ENCODE measurements at regions not wholly inside any gene's neighbourhood (a gene's known extent, or its start where the extent isn't known, plus 50 kb on each side); places are given as distances from the start of the nearest gene placed in this dataset.
"Not testable (repeated sequence)": the region's sequence is repeated elsewhere in the genome, so short reads cannot be mapped to it uniquely, and the experiment has no call there.

DNA sequence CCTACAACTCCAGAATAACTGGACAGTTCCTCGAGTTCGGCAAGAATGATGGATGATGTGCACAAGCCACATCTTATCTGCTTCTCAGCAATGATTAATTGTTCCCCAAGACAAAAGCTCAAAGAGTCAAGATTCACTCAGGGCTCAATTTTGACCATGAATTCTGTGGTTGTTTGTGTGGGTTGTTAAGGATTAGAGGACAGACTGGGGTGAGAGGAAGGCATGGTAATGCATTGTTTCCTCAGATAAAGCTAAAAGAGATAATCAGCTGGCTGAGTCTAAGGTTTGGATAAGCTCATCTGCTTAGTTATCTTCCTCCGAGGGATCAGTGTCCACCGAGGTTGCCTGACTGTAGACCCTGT, 161.0 kb downstream of the CPEB2 start:
- no peak for DNase-seq

DNA sequence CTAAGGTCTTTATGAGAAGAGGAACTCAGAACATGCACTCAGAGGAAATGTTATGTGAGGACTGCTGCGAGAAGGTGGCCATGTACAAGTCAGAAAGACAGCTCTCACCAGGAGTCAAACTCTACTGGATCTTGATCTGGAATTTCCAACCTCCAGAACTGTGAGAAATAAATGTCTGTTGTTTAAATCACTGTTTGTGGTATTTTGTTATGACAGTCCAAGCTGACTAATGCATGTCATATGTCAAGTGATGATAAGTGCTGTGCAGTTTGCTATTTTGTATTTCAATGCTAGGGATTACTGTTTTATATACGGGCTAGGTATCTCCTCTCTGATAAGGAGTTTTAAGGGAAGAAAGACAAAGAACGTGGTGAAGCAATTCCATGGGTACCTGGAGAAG, 162.3 kb downstream of the CPEB2 start:
- no peak for DNase-seq

DNA sequence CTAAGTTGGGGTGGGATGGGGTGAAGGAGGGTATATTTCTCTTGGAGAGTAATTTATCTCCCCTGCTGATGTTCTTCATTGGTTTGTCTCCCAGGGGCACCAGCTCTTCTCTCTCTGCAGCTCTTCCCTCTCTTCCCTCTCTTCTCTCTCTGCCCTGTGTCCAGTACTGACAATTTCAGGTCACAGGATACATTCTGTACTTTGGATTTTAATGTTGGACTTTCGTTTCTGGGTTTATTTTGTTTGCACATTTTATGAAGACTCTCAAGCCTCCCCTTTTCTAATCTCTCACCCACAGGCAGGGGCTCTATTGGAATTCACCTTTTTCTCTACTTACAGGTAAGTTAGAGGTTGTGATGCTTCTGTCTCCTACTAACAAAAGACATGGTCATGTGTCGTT, 165.5 kb downstream of the CPEB2 start:
- DNase-seq = no peak

DNA sequence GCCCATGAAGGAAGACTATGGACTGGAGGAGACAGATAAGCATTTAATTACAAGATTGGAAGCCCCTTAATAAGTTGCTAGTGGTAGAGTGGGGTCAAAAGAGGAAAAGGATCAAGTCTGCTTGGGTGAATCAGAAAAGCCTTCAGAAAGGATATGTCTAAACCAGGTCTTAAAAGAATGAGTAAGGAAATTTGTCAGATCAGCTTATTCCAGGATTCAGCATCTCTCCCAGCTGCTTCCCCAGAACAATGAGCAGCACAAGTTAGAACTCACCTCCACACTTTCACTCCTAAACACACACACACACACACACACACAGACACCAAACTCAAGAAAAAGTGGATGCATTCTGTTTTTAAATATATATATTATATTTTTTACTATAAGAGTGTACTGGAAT, 166.5 kb downstream of the CPEB2 start:
- no peak for DNase-seq

DNA sequence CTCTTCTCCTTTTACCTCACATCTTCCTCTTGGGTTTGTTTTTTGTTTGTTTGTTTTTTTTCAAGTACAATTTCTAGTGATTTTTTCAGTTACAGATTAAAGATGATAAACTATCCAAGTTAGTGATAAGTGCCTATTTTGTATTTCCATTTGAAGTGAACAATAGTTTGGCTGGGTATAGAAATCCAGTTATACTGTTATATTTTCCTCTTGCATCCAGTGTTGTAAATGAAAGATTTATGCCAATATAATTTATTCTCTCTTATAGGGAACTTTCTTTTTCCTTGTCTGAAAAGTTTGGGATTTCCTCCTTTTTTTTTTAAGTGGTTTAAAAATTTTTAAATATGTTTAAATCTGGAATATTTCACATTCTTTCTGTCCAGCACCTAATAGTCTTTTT, 169.4 kb downstream of the CPEB2 start:
- no peak for DNase-seq

DNA sequence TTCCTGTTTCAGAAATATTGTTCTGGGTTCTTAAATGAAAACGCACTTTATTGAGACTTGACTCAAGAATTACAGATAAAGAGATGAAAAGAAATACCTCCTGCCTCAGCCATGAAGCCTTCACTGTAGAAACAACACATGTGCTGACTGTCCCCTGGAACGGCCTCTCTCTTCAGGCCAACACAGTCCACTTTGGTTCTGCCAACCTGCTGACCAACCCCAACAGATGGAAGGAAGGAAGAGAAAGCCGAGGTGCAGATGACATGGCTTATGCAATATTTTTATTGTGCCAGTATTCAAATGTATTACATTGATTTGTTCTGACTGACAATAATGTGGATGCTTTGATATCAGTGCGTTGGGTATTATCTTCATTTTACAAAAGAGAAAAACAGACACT, 171.0 kb downstream of the CPEB2 start:
- DNase-seq = no peak

DNA sequence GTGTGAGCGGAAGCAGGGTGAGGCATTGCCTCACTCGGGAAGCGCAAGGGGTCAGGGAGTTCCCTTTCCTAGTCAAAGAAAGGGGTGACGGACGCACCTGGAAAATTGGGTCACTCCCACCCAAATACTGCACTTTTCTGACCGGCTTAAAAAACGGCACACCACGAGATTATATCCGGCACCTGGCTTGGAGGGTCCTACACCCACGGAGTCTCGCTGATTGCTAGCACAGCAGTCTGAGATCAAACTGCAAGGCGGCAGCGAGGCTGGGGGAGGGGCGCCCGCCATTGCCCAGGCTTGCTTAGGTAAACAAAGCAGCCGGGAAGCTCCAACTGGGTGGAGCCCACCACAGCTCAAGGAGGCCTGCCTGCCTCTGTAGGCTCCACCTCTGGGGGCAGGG, 171.9 kb downstream of the CPEB2 start:
- DNase-seq = not testable (repeated sequence)

DNA sequence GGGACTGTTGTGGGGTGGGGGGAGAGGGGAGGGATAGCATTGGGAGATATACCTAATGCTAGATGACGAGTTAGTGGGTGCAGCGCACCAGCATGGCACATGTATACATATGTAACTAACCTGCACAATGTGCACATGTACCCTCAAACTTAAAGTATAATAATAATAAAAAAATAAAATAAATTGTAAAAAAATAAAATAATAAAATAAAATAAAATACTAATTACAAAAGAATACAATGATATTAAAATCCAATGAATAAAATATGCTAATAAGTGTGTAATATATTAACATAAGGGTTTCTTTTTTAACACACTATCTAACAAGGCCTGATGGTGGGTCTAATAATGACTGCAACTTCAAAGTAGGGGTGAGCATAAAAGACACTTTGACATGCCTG, 177.6 kb downstream of the CPEB2 start:
- DNase-seq = not testable (repeated sequence)

DNA sequence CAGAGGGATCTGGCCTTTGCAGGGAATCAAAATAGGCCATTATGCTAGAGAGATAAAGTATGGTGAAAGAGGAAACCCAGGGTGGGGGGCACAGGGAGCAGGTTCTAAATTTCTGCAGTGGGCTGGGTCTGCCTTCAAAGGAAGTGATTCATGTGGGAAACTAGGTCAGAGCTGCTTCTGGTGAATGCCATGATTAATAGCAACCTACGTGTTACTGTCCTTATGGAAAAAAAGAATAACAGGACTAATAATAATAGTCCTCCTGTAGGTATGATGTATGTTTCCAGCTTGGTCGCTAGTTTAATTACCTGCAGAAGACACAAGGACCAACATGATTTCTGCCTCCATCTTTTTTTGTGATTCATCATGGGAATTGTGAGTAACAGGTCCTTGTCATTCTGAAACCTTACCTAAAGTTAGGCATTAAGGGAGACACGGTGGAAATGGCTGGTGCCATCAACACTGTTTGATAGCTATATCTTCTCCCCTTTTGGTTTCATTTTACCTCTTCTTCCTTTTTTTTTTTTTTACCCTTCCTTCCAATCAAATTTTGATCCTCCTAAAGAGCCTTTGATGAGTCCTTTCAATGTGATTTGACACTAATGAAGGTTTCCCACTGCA, 180.4 kb downstream of the CPEB2 start:
- peak in 1 of 5 donors; percentile 19 for DNase-seq

DNA sequence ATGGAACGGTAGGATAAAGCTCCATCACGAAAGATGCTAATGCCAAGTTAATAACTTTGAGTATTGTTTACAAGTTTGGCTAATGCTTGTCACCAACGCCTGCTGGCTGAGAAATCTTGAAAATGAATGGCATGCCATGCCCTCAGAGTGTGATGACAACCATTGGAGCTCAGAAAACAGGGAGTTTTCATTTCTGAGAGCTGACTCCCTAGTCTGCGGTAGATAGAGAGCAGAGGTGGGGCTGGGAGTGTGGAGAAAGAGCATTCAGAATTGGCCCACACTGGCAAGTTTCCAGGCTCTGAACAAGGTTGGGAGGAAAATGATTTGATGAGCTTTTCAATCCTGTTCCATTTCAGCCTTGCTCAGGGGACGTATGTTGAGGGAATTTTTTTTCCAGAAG, 183.9 kb downstream of the CPEB2 start:
- no peak for DNase-seq

DNA sequence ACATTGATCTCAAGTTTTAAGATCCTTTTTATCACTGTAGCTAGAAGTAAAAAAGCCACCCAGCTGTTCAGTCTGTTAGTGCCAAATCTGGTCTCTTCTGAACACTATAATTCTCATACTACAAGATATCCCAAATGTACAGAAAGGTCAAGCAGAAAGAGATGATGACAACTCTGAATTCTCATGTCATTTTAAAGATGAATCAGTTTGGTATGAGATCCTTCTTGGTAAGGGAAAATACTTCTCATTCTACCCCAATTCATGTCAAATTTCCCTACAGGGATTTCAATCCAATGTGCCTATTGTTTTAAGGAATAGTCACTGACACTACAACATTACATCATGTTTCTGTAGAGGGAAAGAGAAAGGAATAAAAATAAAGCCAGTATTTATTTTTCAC, 184.5 kb downstream of the CPEB2 start:
- no peak for DNase-seq

DNA sequence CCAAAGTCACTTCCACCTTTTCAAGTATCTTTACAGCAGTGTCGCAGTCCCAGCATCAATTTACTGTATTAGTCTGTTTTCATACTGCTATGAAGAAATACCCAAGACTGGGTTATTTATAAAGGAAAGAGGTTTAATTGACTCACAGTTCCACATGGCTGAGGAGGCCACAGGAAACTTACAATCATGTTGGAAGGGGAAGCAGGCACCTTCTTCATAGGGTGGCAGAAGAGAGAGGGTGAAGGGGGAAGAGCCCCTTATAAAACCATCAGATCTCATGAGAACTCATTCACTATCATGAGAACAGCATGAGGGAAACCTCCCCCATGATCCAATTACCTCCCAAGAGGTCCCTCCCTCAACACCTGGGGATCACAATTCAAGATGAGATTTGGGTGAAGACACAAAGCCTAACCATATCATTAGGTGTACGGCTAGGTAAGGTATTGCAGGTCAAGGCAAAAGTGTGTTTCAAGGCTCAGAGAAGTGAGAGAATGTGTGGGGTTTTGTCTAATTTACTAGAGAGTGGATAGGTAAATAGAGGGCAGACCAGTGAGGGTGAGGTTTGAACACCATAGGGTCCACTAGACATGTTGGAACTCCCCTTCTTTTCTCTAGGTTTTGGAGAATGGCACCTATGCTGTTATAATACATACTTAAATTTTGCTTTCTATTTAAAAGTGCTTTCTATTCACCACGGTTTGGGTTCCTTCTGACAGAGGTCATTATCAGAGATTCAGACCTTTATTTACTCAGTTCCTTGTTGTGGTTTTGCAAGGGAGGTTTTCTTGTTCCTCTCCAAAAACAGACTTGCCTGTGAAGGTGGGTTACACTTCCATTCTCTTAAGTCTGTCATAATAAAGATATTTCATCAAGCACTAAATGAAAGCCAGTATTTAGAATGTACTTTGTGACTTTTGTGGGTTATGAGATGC, 186.6 kb downstream of the CPEB2 start:
- no peak for DNase-seq

DNA sequence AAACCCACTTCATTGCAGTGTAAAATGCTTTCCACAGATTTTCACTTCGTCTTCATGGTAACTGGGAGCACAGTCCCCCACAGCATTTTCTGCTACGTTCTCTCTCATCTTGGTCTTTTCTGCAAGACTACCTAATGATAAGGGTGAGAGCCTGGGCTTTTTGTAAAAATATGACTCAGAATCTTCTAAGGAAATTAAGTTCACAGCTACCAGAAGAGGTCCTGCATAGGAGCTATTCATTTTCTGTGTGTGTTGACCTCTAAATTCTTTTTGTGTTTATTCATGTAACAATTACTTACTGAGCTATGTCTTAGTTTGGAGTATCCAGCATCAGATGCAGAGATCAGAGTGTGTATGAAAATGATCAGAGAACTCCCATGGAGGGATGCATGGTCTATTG, 192.2 kb downstream of the CPEB2 start:
- DNase-seq = no peak

DNA sequence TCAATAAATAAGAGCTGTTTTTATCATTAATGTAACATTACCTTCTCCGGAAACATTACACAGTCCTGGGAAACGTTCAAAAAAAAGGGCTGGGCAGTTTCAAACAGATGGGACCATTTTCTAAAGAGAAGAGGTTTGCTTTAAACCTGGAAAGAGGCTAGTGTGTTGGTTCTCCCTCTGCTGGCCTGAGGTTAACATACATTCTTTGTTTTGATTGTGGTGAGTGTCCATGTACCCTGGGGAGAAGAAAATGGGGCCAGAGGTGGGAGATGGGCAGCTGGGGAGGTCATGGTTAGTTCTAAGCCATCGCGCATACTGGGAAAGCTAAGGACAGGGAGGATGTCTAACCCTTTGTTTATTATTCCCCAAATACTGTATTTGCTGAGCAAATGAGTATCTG, 194.7 kb downstream of the CPEB2 start:
- no peak for DNase-seq

DNA sequence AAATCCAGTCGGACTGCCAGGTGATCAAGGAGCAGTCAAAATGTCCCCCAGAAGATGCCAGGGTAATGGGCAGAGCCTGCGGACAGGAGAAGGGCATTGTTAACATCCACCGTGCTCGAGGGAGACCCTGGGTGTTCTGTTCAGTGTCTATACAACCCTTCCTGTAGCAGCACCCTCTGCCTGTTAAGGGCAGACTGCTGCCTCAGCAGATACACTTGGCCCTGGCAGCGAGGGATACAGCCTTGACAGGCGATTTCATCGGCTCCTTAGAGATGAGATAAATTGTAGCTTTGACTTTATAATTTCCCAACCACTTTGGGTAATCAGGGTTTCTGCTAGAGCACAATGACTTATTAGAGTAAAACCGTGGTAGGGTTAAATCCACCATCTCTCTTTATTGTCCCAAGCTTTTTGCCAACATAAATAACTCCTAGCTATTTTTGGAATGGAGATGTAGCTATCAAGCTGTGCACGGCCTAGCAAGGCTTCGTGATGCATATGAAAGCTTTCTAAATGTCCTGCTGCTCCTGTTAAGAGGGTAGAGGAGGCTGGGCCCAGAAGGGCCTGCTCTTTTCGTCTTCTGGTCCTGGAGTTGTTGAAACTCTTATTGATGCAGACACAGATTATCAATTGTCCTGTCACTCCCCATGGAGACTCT, 195.9 kb downstream of the CPEB2 start:
- DNase-seq = no peak

DNA sequence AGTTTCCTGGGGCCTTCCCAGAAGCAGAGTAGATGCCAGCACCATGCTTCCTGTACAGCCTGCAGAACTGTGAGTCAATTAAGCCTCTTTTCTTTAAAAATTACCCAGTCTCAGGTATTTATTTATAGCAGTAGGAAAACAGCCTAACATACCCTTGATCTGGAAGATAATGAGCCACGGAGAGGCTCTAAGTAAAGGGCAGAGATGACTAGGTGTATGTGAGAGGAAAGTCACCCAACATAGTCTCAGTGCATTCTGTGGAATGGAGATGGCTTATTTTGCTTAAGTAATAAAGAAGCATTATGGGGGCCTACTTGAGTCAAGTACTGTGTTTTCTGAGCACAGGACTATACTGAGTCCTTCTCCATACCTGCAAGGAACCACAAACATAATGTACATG, 199.5 kb downstream of the CPEB2 start:
- DNase-seq = no peak

DNA sequence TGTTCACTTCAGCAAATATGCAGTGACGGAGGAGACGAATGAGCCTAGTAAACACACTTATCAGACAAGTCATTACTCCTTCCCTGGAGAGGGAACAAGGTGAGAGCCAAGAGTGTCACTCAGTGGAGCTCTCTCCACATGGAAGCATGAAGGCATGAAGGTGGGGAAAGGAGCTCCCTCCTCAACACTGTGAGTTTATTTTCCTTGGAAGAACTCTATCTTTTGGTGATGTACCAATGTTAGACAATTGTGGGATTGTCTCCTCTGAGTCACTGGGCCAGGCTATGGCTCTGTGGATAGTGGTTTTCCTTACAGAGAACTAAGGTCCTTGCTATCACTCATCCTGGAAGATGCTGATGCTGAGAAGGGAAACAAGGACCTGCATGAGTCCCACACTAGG, 200.2 kb downstream of the CPEB2 start:
- no peak for DNase-seq

DNA sequence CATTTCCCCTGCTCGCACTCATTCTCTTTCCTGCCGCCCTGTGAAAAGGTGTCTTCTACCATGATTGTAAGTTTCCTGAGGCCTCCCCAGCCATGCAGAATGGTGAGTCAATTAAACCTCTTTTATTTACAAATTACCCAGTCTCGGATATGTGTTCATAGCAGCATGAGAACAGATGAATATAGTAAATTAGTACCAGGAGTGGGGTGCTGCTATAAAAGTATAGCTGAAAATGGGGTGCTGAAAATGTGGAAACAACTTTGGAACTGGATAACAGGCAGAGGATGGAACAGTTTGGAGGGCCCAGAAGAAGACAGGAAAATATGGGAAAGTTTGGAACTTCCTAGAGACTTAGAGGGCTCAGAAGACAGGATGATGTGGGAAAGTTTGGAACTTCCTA, 204.2 kb downstream of the CPEB2 start:
- DNase-seq = not testable (repeated sequence)

DNA sequence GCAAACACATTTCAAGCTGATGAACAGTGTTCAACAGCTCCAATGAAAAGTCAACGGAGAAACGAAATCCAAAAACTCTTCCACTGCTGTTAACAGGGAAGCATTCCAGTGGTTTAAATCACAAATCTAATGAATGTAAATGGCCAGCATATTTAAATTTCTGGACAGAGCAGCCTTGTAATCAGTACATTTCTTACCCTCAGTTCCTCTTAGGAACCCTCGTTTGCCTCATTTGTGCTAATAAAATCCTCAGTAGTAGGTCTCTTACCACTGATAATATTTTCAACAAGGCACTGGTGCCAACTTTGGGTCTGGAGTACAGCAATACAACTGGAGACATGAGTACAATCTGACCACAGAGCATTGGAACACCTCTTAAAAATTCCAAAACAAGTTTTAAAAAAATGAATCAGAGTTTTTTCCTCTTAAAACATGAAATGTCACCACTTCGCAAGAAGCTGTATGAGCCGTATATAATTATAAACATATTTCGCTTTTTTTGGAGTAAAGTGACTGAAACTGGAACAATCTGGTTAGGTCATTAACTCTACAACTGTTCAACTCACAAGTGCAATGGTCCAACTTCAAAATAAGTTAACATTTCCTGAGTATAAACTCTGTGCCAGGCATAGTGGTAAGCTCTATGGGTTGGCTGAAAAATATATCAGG, 211.2 kb downstream of the CPEB2 start:
- no peak for DNase-seq

DNA sequence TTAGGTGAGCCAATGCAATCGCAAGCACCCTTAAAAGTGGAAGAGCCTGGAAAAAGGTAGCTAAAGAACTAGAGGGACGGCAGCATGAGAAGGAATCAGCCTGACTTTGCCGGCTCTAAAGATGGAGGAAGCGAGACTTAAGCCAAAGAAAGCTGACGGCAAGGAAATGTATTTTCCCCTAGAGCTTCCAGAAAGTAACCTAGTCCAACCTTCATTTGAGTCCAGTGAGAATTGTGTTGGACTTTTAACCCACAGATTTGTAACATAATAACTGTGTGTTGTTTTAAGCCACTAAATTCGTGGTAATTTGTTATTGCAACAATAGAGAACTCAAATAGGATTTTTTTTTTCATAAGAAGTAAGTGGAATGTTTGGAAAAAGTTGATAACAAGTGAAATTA, 212.7 kb upstream of the C1QTNF7 start:
- DNase-seq = no peak

DNA sequence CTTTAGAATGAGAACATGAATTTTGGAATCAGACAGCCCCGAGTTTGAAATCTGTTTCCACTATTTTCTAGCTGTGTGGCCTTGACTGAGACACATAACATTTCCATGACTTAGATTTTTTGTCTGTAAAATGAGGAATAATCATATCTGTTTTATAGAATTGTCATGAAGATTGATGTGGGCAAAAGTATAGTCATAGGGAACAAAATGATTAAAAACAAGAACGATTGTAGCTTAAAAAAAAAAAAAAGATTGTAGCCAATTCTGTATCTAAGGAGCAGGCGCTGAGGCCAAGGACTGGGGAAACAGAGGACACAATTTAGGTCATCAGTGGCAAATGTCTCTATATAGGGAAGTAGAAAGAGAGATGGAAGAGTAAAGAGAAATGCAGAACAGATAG, 201.6 kb upstream of the C1QTNF7 start:
- DNase-seq = no peak

DNA sequence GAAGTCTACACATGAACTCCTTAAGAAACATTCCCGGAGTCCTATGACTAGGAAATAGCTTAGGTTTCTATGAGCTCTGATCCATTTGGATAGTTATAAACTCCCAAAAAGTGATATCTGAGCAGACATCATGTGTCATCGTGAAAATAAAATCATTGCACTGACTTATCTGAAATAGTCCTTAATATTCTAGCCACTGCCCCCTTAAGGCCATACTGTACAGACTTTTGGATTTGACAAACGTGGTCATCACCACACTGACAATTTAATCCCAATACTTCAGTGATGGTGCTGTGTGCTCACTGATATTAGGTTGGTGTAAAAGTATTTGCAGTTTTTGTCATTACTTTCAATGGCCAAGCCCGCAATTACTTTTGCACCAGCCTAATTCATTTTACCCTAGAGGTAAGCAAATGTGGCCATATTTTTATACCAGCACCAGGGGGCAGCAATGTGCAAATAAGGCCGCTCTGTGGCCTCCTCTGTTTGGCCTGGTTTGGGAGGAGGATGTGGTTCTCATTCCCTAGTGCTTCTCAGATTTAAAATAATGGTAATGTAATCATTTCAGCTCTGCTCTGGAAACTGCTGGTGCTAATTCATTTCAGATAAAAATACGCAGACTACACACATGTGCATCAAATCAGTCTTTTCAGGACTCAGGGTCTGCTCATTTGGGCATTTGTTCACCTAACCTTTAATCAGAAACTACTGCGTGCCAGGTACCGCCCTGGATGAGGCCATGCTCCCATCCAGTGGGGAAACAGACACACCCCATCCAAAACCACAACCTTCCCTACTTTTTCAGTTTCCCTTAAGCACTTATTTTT, 196.4 kb upstream of the C1QTNF7 start:
- DNase-seq = peak; percentile 25 to 70 (median 61)

All from T-helper 1 cell (primary cell).